Stimulated activated CD8-positive, alpha-beta memory T cell treated with anti-CD3 and anti-CD28 coated beads, Interleukin-12 subunit alpha, Interleukin-12 subunit beta, amount 100 ng/mL, for 1 hour (primary cell): ENCODE measurements at regions not wholly inside any gene's neighbourhood (a gene's known extent, or its start where the extent isn't known, plus 50 kb on each side); places are given as distances from the start of the nearest gene placed in this dataset.
"Not testable (repeated sequence)": the region's sequence is repeated elsewhere in the genome, so short reads cannot be mapped to it uniquely, and the experiment has no call there.

Source experiments
- DNase-seq: peaks from one replicate; pipeline ENCODE4 v3.0.0-alpha.2; 2020; ENCODE audit warnings: low read depth

- DNase-seq: no peak
Measured at GRCh38 chr12:75864161-75864560, 167.4 kb downstream of the PHLDA1 start.

DNA sequence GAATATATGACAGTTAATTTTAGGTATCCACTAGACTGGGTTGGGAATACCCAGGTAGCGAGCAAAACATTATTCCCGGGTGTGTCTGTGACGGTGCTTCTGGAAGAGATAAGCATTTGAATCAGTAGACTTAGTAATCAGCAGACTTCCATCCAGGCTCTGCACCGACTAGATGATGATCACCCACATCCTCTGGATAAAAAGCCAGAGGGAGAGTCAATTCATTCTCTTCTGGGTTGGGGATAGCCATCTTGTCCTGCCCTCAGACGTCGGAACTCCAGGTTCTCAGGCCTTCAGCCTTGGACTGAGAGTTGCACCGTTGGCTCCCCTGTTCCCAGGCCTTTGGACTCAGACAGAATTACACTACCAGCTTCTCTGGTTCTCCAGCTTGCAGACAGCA is 168.0 kb downstream of the PHLDA1 start:
- no peak for DNase-seq

GRCh38 chr12:75862692-75863471 is 168.7 kb downstream of the PHLDA1 start:
- no peak for DNase-seq

- no peak for DNase-seq
Measured at GRCh38 chr12:75859868-75860267, 171.7 kb downstream of the PHLDA1 start.

- no peak for DNase-seq
Measured at GRCh38 chr12:75856235-75856634, 175.3 kb downstream of the PHLDA1 start.

DNA sequence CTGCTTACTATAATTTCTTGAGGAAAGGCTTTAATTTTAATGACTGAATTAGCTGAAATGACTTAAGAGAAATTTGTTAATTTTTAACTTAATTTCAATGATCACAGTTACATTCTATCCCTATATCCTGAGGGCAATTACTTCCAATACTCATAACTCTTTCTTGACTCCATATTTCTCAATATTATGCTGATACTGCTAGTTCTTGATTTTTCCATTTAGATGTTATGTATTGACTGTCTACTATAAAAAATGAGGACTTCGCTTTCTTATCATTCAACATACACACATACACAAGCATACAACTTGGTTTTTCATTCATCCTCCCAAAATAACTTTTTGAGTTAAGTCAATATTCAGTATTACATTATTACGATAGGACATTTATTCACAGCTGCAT is 176.2 kb downstream of the PHLDA1 start:
- no peak for DNase-seq

DNA sequence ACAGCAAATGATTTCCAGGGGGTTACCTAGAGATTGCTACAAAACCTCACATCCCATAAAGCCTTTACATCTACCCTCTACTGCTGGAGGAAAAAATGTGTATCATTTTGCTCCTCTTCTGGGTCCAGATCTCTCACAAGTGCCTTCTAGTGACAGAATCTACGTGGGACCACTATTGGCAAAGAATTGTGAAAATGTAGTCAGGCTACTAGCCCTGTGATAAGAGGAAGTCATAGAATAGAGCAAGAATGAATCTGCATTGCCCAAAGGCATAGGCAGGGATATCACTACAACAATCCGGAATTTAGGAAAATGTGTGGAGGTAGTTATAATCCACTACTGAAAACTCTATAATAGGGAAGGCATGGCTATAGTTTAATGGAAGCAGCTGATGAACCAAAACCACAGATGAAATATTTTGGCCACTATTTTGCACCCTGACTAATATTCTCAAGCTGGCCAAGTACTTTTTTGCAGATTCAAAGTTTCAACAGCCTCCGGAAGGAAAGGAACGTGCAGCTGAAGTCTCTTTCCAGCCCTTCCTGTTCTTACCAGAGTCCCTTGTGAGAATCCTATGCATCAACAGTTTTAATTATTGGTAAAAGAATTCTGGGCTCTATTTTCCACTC is 176.8 kb downstream of the PHLDA1 start:
- DNase-seq: no peak

- DNase-seq: not testable (repeated sequence)
Measured at GRCh38 chr12:75854137-75854536, 177.4 kb downstream of the PHLDA1 start.

- DNase-seq: no peak
Measured at GRCh38 chr12:75853626-75854025, 177.9 kb downstream of the PHLDA1 start.

DNA sequence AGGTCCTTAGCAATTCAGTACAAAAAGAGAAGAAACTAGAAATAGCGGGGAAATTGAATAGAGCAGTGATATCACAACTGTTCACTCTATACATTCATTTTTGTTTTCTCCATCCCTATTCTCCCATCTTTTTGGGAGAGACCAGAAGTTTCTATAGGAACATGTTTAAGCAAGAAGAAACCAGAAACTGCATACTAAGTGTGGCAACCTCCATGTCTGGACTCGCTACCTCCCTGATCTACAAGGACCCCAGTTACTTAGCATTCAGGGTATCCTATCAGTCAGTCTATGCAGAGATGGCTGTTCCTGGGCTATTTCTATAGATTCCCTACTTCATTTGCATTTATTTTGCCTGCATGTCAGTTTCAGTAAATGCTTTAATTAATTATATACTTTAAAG is 178.6 kb downstream of the PHLDA1 start:
- DNase-seq: no peak

DNA sequence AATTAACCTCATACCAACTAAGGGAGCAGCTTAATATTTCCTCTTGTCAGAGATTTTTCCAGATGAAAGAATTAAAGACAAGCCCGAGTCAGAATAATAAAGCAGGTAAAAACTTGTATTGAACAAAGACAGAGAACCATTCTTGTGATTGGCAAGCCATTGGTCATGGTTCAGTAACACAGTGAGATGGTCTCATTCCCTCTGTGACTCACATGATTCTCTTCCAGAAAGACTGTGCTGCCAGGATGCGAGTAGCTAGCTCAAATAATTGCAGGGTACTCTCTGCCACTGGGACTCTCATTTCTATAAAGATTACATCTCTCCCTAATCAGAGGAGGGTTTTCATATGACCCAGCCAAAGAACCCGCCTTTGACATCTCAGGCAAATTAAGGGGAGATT is 179.4 kb downstream of the PHLDA1 start:
- no peak for DNase-seq

DNA sequence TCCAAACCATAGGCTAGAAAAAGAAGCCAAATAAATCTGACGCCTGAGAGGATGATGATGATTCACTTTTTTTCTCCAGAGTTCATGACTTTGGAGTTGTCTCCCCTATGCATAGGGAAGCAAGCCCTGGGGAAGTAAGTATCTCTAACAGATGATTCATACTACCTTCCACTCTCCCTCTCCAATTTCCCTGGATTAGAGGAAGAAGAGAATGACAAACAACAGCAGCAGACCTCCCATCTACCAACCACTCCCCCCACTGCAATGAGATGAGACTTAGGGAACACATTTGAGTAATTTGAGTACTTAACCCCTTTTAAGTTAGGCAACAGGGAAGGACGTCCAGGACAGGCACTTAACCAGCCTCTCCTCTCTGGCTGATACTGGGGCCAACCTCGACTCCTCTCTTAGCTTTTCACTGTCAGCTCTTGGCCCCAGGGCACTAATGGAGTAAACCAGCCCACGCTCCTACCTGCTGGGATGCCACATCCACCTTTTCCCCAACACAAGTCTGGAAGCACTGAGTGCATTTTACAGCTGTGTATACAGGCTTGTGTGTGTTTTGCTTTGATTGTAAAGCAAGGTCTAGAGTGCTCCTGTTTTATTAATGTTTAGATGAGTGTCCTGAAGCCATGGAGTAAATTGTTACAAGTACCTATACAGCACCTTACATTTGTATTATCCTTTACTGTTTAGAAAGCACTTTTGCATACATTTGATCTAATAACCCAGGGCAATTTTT is 180.7 kb downstream of the PHLDA1 start:
- DNase-seq: no peak

- no peak for DNase-seq
Measured at GRCh38 chr12:75848961-75849360, 182.6 kb downstream of the PHLDA1 start.

DNA sequence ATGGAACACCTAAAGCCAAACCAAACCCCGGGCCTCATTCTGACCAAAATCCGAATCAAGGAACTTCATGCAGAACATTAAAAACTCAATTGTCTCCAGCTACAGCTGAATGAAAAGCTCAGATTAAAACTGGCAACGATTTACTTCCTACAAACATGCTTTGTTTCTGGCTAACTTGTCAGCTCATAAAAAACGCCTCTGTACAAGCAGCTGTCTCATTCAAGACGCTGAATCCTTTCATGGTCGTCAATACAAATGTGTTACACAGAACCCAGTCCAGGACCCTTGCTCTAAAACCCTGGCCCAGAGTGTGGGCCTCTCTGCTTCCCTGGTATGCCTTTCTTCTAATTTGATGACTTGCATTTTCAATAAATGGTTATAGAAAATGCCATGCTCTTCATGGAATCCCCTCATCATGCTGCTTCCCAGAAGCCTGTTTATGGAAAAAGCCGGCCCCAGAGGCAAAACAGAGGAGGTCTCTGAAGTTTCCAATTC is 183.1 kb downstream of the PHLDA1 start:
- no peak for DNase-seq

DNA sequence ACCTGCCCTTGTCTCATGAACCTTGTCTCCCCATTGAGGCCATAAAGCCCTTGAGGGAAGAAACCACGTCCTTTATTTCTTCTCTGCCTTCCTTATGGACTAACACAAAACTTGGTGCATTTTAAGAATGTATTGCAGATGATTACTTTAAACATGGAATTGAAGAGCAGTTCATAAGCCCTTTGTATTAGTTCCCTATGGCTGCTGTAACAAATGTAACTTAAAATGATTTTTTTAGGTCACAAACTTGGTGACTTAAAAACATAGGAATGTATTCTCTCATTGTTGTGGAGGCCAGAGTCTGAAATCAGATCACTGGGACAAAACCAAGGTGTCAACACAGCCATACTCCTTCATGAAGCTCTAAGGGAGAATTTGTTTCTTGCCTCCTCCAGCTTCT is 185.5 kb downstream of the PHLDA1 start:
- no peak for DNase-seq

GRCh38 chr12:75844985-75845384 is 186.6 kb downstream of the PHLDA1 start:
- no peak for DNase-seq

- DNase-seq: no peak
Measured at GRCh38 chr12:75844049-75844770, 187.4 kb downstream of the PHLDA1 start.

- DNase-seq: no peak
Measured at GRCh38 chr12:75842090-75842489, 189.5 kb downstream of the PHLDA1 start.

- no peak for DNase-seq
Measured at GRCh38 chr12:75840994-75841355, 190.6 kb downstream of the PHLDA1 start.

- DNase-seq: no peak
Measured at GRCh38 chr12:75838309-75838708, 193.3 kb downstream of the PHLDA1 start.

- DNase-seq: no peak
Measured at GRCh38 chr12:75837700-75838099, 193.9 kb downstream of the PHLDA1 start.

- no peak for DNase-seq
Measured at GRCh38 chr12:75836533-75836932, 195.0 kb downstream of the PHLDA1 start.
